GM19193 (cell line): ENCODE measurements at regions not wholly inside any gene's neighbourhood (a gene's known extent, or its start where the extent isn't known, plus 50 kb on each side); places are given as distances from the start of the nearest gene placed in this dataset.

ENCODE experiments used
- POLR2A ChIP-seq: IDR thresholded peaks from 4 replicates; pipeline ENCODE4 v1.6.1; 2011; ENCODE audit not compliant: insufficient read depth, insufficient read length; ENCODE audit errors: extremely low read depth

GRCh38 chr3:168396861-168397260 lies 301.1 kb upstream of the GOLIM4 start:
- TF ChIP-seq POLR2A, result no peak

- TF ChIP-seq POLR2A, result no peak
Measured at GRCh38 chr3:168395551-168395950, 299.8 kb upstream of the GOLIM4 start.

GRCh38 chr3:168394439-168394838 lies 298.7 kb upstream of the GOLIM4 start:
- TF ChIP-seq POLR2A, result no peak

- no peak for TF ChIP-seq POLR2A
Measured at GRCh38 chr3:168386301-168386700, 290.6 kb upstream of the GOLIM4 start.

GRCh38 chr3:168384990-168385389 lies 289.3 kb upstream of the GOLIM4 start:
- no peak for TF ChIP-seq POLR2A

GRCh38 chr3:168383573-168383972 lies 287.8 kb upstream of the GOLIM4 start:
- no peak for TF ChIP-seq POLR2A

- no peak for TF ChIP-seq POLR2A
Measured at GRCh38 chr3:168371846-168372245, 276.1 kb upstream of the GOLIM4 start.

- no peak for TF ChIP-seq POLR2A
Measured at GRCh38 chr3:168364967-168365366, 269.2 kb upstream of the GOLIM4 start.

- TF ChIP-seq POLR2A, result no peak
Measured at GRCh38 chr3:168362661-168363247, 267.0 kb upstream of the GOLIM4 start.

GRCh38 chr3:168362156-168362555 lies 266.4 kb upstream of the GOLIM4 start:
- TF ChIP-seq POLR2A, result no peak

GRCh38 chr3:168360993-168361392 lies 265.3 kb upstream of the GOLIM4 start:
- TF ChIP-seq POLR2A, result no peak

- no peak for TF ChIP-seq POLR2A
Measured at GRCh38 chr3:168342946-168343850, 247.5 kb upstream of the GOLIM4 start.

GRCh38 chr3:168341956-168342936 lies 246.5 kb upstream of the GOLIM4 start:
- no peak for TF ChIP-seq POLR2A

GRCh38 chr3:168341192-168341815 lies 245.6 kb upstream of the GOLIM4 start:
- TF ChIP-seq POLR2A, result no peak
